ENCODE measurements at regions not wholly inside any gene's neighbourhood (a gene's known extent, or its start where the extent isn't known, plus 50 kb on each side); places are given as distances from the start of the nearest gene placed in this dataset.

GRCh38 chr5:56522169-56522568 lies 289.0 kb upstream of the ANKRD55 start:
- intact Hi-C loops (cut with micrococcal nuclease), result no loop called here

- intact Hi-C loops (cut with micrococcal nuclease), result no loop called here
Observed at GRCh38 chr5:56520986-56521730, 288.0 kb upstream of the ANKRD55 start.

- intact Hi-C loops (cut with micrococcal nuclease), result no loop called here
Observed at GRCh38 chr5:56518820-56519219, 285.7 kb upstream of the ANKRD55 start.

GRCh38 chr5:56517011-56517416 lies 283.9 kb upstream of the ANKRD55 start:
- intact Hi-C loops (cut with micrococcal nuclease), result no loop called here

GRCh38 chr5:56516441-56516840 lies 283.3 kb upstream of the ANKRD55 start:
- intact Hi-C loops (cut with micrococcal nuclease), result no loop called here

- intact Hi-C loops (cut with micrococcal nuclease), result no loop called here
Observed at GRCh38 chr5:56516035-56516434, 282.9 kb upstream of the ANKRD55 start.

- intact Hi-C loops (cut with micrococcal nuclease), result no loop called here
Observed at GRCh38 chr5:56515011-56515410, 281.9 kb upstream of the ANKRD55 start.

- intact Hi-C loops (cut with micrococcal nuclease), result no loop called here
Observed at GRCh38 chr5:56514245-56514644, 281.1 kb upstream of the ANKRD55 start.

GRCh38 chr5:56513141-56513540 lies 280.0 kb upstream of the ANKRD55 start:
- intact Hi-C loops (cut with micrococcal nuclease), result no loop called here

- intact Hi-C loops (cut with micrococcal nuclease), result no loop called here
Observed at GRCh38 chr5:56512313-56512996, 279.3 kb upstream of the ANKRD55 start.

- intact Hi-C loops (cut with micrococcal nuclease), result no loop called here
Observed at GRCh38 chr5:56511326-56511841, 278.3 kb upstream of the ANKRD55 start.

GRCh38 chr5:56508249-56508648 lies 275.1 kb upstream of the ANKRD55 start:
- intact Hi-C loops (cut with micrococcal nuclease), result no loop called here

GRCh38 chr5:56507351-56507930 lies 274.3 kb upstream of the ANKRD55 start:
- intact Hi-C loops (cut with micrococcal nuclease), result no loop called here

GRCh38 chr5:56506211-56506965 lies 273.3 kb upstream of the ANKRD55 start:
- intact Hi-C loops (cut with micrococcal nuclease), result no loop called here

GRCh38 chr5:56503929-56504328 lies 270.8 kb upstream of the ANKRD55 start:
- intact Hi-C loops (cut with micrococcal nuclease), result no loop called here

GRCh38 chr5:56501781-56502557 lies 268.8 kb upstream of the ANKRD55 start:
- intact Hi-C loops (cut with micrococcal nuclease), result no loop called here

- intact Hi-C loops (cut with micrococcal nuclease), result no loop called here
Observed at GRCh38 chr5:56499901-56500300, 266.8 kb upstream of the ANKRD55 start.

GRCh38 chr5:56499491-56499890 lies 266.4 kb upstream of the ANKRD55 start:
- intact Hi-C loops (cut with micrococcal nuclease), result no loop called here

GRCh38 chr5:56498759-56499395 lies 265.7 kb upstream of the ANKRD55 start:
- intact Hi-C loops (cut with micrococcal nuclease), result no loop called here

- intact Hi-C loops (cut with micrococcal nuclease), result no loop called here
Observed at GRCh38 chr5:56496581-56497063, 263.5 kb upstream of the ANKRD55 start.
